ENCODE measurements at regions not wholly inside any gene's neighbourhood (a gene's known extent, or its start where the extent isn't known, plus 50 kb on each side); places are given as distances from the start of the nearest gene placed in this dataset.

GRCh38 chr6:138580801-138581200 is 81.5 kb upstream of the NHSL1 start:
- TF ChIP-seq CTCF (IDR thresholded peaks at IDR 0.05): no peak
- TF ChIP-seq POLR2A (IDR thresholded peaks at IDR 0.05): no peak
